ENCODE measurements at regions not wholly inside any gene's neighbourhood (a gene's known extent, or its start where the extent isn't known, plus 50 kb on each side); places are given as distances from the start of the nearest gene placed in this dataset.
"Not testable (repeated sequence)": the region's sequence is repeated elsewhere in the genome, so short reads cannot be mapped to it uniquely, and the experiment has no call there.

GRCh38 chr11:15671216-15671615 lies 556.5 kb downstream of the INSC start:
- no peaks in the 10 kb centered on the region; the same call in 1 of the 2 replicates for H3K4me1 ChIP-seq (ENCODE audit: control insufficient read depth, insufficient read depth, low read length)
- H3K36me3 ChIP-seq (ENCODE audit: control insufficient read depth, insufficient read depth, low read length), result no peaks in the 10 kb centered on the region
- H3K4me3 ChIP-seq (ENCODE audit: low read depth, low read length), result no peak overlapping the region
- no peaks in the 10 kb centered on the region for H3K27me3 ChIP-seq (ENCODE audit: control insufficient read depth, insufficient read depth, low read length)
- peaks cover 5% of the 10 kb centered on the region for H3K9me3 ChIP-seq (ENCODE audit: control insufficient read depth, insufficient read depth, low read depth, low read length)
- H3K27ac ChIP-seq (ENCODE audit: low read depth, low read length), result no peak overlapping the region
- no peak overlapping the region for H3K9ac ChIP-seq (ENCODE audit: low read length)

- no peaks in the 10 kb centered on the region for H3K36me3 ChIP-seq (ENCODE audit: control insufficient read depth, insufficient read depth, low read length)
- peaks cover 12% of the 10 kb centered on the region; the same call in 1 of the 2 replicates for H3K9me3 ChIP-seq (ENCODE audit: control insufficient read depth, insufficient read depth, low read depth, low read length)
- no peaks in the 10 kb centered on the region; the same call in 1 of the 2 replicates for H3K4me1 ChIP-seq (ENCODE audit: control insufficient read depth, insufficient read depth, low read length)
- no peak overlapping the region for H3K4me3 ChIP-seq (ENCODE audit: low read depth, low read length)
- no peaks in the 10 kb centered on the region for H3K27me3 ChIP-seq (ENCODE audit: control insufficient read depth, insufficient read depth, low read length)
- H3K9ac ChIP-seq (ENCODE audit: low read length), result no peak overlapping the region
- no peak overlapping the region for H3K27ac ChIP-seq (ENCODE audit: low read depth, low read length)
Observed at GRCh38 chr11:15672825-15673224, 558.1 kb downstream of the INSC start.

DNA sequence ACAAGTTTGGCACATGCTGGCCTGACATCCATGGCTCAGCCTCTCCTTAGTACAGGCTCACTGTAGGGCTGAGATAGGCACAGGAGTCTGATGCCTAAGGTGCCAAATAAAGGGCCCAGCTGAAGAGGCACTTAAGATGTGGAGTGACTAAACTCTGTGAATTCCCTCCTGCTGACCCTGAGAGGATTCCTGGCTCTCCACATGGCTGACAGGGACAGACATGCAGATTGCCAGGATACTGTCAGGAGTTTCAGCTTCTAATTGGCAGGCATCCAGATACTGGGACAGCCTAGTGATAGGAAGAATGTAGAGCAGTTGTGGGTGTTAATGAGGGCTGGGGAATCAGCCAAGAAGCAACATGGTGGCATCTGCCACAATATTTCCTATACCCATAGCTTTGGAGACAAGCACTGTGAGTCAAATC lies 558.7 kb downstream of the INSC start:
- Histone ChIP-seq H3K9ac (ENCODE audit: low read length) (no peak overlapping the region), H3K4me1 (ENCODE audit: control insufficient read depth, insufficient read depth, low read length) (no peaks in the 10 kb centered on the region; the same call in 1 of the 2 replicates), H3K36me3 (ENCODE audit: control insufficient read depth, insufficient read depth, low read length) (no peaks in the 10 kb centered on the region), H3K27me3 (ENCODE audit: control insufficient read depth, insufficient read depth, low read length) (no peaks in the 10 kb centered on the region), H3K27ac (ENCODE audit: low read depth, low read length) (no peak overlapping the region), H3K4me3 (ENCODE audit: low read depth, low read length) (no peak overlapping the region), H3K9me3 (ENCODE audit: control insufficient read depth, insufficient read depth, low read depth, low read length) (peaks cover 13% of the 10 kb centered on the region; the same call in 1 of the 2 replicates)

DNA sequence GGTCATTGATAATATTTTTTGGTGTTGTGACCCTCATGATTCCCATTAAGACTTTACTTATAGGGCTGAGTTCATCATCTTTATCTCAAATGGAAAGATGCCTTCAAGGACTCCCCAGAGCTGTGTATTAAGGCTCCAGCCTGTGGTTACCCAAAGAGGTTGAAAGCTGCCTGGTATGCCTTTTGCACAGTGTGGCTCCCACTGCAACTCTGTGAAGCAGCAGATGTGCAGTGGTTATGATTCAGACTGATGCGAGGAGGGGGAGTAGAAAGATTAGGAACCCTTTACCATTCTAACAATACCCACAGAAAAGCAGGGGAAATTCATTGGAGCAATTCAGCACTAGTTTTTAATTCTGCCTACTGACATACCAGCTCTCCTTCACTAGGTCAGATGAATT lies 560.0 kb downstream of the INSC start:
- Histone ChIP-seq H3K27ac (ENCODE audit: low read depth, low read length) (no peak overlapping the region), H3K4me3 (ENCODE audit: low read depth, low read length) (no peak overlapping the region), H3K36me3 (ENCODE audit: control insufficient read depth, insufficient read depth, low read length) (no peaks in the 10 kb centered on the region), H3K4me1 (ENCODE audit: control insufficient read depth, insufficient read depth, low read length) (no peaks in the 10 kb centered on the region; the same call in 1 of the 2 replicates), H3K27me3 (ENCODE audit: control insufficient read depth, insufficient read depth, low read length) (no peaks in the 10 kb centered on the region), H3K9me3 (ENCODE audit: control insufficient read depth, insufficient read depth, low read depth, low read length) (peaks cover 17% of the 10 kb centered on the region; the same call in 1 of the 2 replicates), H3K9ac (ENCODE audit: low read length) (no peak overlapping the region)

- H3K27ac ChIP-seq (ENCODE audit: low read depth, low read length), result no peak overlapping the region
- no peak overlapping the region for H3K9ac ChIP-seq (ENCODE audit: low read length)
- H3K27me3 ChIP-seq (ENCODE audit: control insufficient read depth, insufficient read depth, low read length), result no peaks in the 10 kb centered on the region
- no peaks in the 10 kb centered on the region; the same call in 1 of the 2 replicates for H3K4me1 ChIP-seq (ENCODE audit: control insufficient read depth, insufficient read depth, low read length)
- no peaks in the 10 kb centered on the region for H3K36me3 ChIP-seq (ENCODE audit: control insufficient read depth, insufficient read depth, low read length)
- peaks cover 17% of the 10 kb centered on the region; the same call in 1 of the 2 replicates for H3K9me3 ChIP-seq (ENCODE audit: control insufficient read depth, insufficient read depth, low read depth, low read length)
- H3K4me3 ChIP-seq (ENCODE audit: low read depth, low read length), result no peak overlapping the region
Observed at GRCh38 chr11:15675683-15676082, 561.0 kb downstream of the INSC start.

DNA sequence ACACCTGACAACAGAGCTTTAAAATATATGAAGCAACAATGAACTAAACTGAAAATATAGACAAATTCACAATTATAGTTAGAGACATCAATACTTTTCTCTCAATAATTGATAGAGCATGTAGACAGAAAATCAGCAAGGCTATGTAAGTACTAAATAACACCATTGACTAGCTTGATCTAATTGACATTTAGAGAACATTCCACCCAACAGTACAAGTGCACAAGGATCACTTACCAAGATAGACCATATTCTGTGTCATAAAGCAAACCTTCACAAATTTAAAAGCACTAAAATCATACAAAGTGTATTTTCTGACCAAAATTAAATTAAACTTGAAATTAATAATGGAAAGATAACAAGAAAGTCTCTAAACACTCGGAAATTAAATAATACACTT lies 562.5 kb downstream of the INSC start:
- H3K9me3 ChIP-seq (ENCODE audit: control insufficient read depth, insufficient read depth, low read depth, low read length), result peaks cover 17% of the 10 kb centered on the region; the same call in 1 of the 2 replicates
- H3K27me3 ChIP-seq (ENCODE audit: control insufficient read depth, insufficient read depth, low read length), result no peaks in the 10 kb centered on the region
- no peaks in the 10 kb centered on the region; the same call in 1 of the 2 replicates for H3K4me1 ChIP-seq (ENCODE audit: control insufficient read depth, insufficient read depth, low read length)
- H3K4me3 ChIP-seq (ENCODE audit: low read depth, low read length), result no peak overlapping the region
- H3K9ac ChIP-seq (ENCODE audit: low read length), result no peak overlapping the region
- no peak overlapping the region for H3K27ac ChIP-seq (ENCODE audit: low read depth, low read length)
- H3K36me3 ChIP-seq (ENCODE audit: control insufficient read depth, insufficient read depth, low read length), result no peaks in the 10 kb centered on the region

- Histone ChIP-seq H3K36me3 (ENCODE audit: control insufficient read depth, insufficient read depth, low read length) (no peaks in the 10 kb centered on the region), H3K4me1 (ENCODE audit: control insufficient read depth, insufficient read depth, low read length) (0 out of 2 replicates have a peak, but pooled peaks cover 4% of the 10 kb centered on the region), H3K9ac (ENCODE audit: low read length) (no peak overlapping the region), H3K4me3 (ENCODE audit: low read depth, low read length) (no peak overlapping the region), H3K27me3 (ENCODE audit: control insufficient read depth, insufficient read depth, low read length) (no peaks in the 10 kb centered on the region), H3K27ac (ENCODE audit: low read depth, low read length) (no peak overlapping the region), H3K9me3 (ENCODE audit: control insufficient read depth, insufficient read depth, low read depth, low read length) (peaks cover 3% of the 10 kb centered on the region; the same call in 1 of the 2 replicates)
Observed at GRCh38 chr11:15683528-15683927, 568.8 kb downstream of the INSC start.

- no peak overlapping the region for H3K4me3 ChIP-seq (ENCODE audit: low read depth, low read length)
- no peaks in the 10 kb centered on the region for H3K9me3 ChIP-seq (ENCODE audit: control insufficient read depth, insufficient read depth, low read depth, low read length)
- no peak overlapping the region for H3K9ac ChIP-seq (ENCODE audit: low read length)
- no peaks in the 10 kb centered on the region for H3K27me3 ChIP-seq (ENCODE audit: control insufficient read depth, insufficient read depth, low read length)
- no peaks in the 10 kb centered on the region for H3K36me3 ChIP-seq (ENCODE audit: control insufficient read depth, insufficient read depth, low read length)
- 0 out of 2 replicates have a peak, but pooled peaks cover 4% of the 10 kb centered on the region for H3K4me1 ChIP-seq (ENCODE audit: control insufficient read depth, insufficient read depth, low read length)
- no peak overlapping the region for H3K27ac ChIP-seq (ENCODE audit: low read depth, low read length)
Observed at GRCh38 chr11:15685306-15685705, 570.6 kb downstream of the INSC start.

DNA sequence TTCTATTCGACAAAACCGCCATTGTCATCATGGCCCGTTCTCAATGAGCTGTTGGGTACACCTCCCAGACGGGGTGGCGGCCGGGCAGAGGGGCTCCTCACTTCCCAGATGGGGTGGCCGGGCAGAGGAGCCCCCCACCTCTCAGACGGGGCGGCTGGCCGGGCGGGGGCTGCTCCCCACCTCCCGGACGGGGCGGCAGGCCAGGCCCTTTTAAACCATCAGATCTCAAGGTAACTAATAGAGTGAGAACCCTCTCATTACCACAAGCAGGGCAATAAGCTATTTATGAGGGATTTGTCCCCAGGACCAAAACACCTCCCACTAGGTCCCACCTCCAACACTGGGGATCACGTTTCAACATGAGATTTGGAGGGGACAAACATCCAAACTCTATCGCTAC lies 571.5 kb downstream of the INSC start:
- not testable (repeated sequence) for H3K9me3 ChIP-seq (ENCODE audit: control insufficient read depth, insufficient read depth, low read depth, low read length); H3K27me3 ChIP-seq (ENCODE audit: control insufficient read depth, insufficient read depth, low read length); H3K9ac ChIP-seq (ENCODE audit: low read length); H3K36me3 ChIP-seq (ENCODE audit: control insufficient read depth, insufficient read depth, low read length); H3K27ac ChIP-seq (ENCODE audit: low read depth, low read length); H3K4me1 ChIP-seq (ENCODE audit: control insufficient read depth, insufficient read depth, low read length); H3K4me3 ChIP-seq (ENCODE audit: low read depth, low read length)

- no peak overlapping the region for H3K27ac ChIP-seq (ENCODE audit: low read depth, low read length)
- 0 out of 2 replicates have a peak, but pooled peaks cover 4% of the 10 kb centered on the region for H3K4me1 ChIP-seq (ENCODE audit: control insufficient read depth, insufficient read depth, low read length)
- no peak overlapping the region for H3K4me3 ChIP-seq (ENCODE audit: low read depth, low read length)
- H3K9me3 ChIP-seq (ENCODE audit: control insufficient read depth, insufficient read depth, low read depth, low read length), result peaks cover 8% of the 10 kb centered on the region
- H3K27me3 ChIP-seq (ENCODE audit: control insufficient read depth, insufficient read depth, low read length), result no peaks in the 10 kb centered on the region
- H3K9ac ChIP-seq (ENCODE audit: low read length), result no peak overlapping the region
- H3K36me3 ChIP-seq (ENCODE audit: control insufficient read depth, insufficient read depth, low read length), result no peaks in the 10 kb centered on the region
Observed at GRCh38 chr11:15687342-15687741, 572.6 kb downstream of the INSC start.

- Histone ChIP-seq H3K4me1 (ENCODE audit: control insufficient read depth, insufficient read depth, low read length) (0 out of 2 replicates have a peak, but pooled peaks cover 4% of the 10 kb centered on the region), H3K9ac (ENCODE audit: low read length) (no peak overlapping the region), H3K27ac (ENCODE audit: low read depth, low read length) (no peak overlapping the region), H3K9me3 (ENCODE audit: control insufficient read depth, insufficient read depth, low read depth, low read length) (peaks cover 8% of the 10 kb centered on the region), H3K27me3 (ENCODE audit: control insufficient read depth, insufficient read depth, low read length) (no peaks in the 10 kb centered on the region), H3K36me3 (ENCODE audit: control insufficient read depth, insufficient read depth, low read length) (no peaks in the 10 kb centered on the region), H3K4me3 (ENCODE audit: low read depth, low read length) (no peak overlapping the region)
Observed at GRCh38 chr11:15688351-15688792, 573.6 kb downstream of the INSC start.

Measured in HUES6 (cell line).